H1 (cell line): ENCODE measurements at regions not wholly inside any gene's neighbourhood (a gene's known extent, or its start where the extent isn't known, plus 50 kb on each side); places are given as distances from the start of the nearest gene placed in this dataset.

ENCODE experiments used
- CTCF ChIA-PET: fragments of 300-600 bp; sonication (Branson Sonifier 250); formaldehyde crosslinking; loops from one replicate; lab custom pipeline; 2021; ENCODE audit not compliant: partially characterized antibody; lab: Charles Lee
- POLR2A ChIA-PET: fragments of 300-600 bp; sonication (Branson Sonifier 250); formaldehyde crosslinking; loops from one replicate; lab custom pipeline; 2021; ENCODE audit warnings: inconsistent platforms; ENCODE audit not compliant: partially characterized antibody; lab: Charles Lee
- DNase-seq, 2 experiments: peaks; one replicate each; pipeline versions ENCODE4 v3.0.0 to v3.0.0-alpha.2; 2010 to 2022; ENCODE audit warnings: low spot score in 2 of 2, low read depth in 1 of 2, mixed read lengths in 1 of 2
- FAIRE-seq: peaks from 2 replicates; lab custom pipeline; 2011; peaks lifted over from hg19 to GRCh38; lab: Jason Lieb, UNC
- H2AFZ ChIP-seq: 2 replicates; pipeline ENCODE4 v1.8.1; 2012; ENCODE audit warnings: low read length, inconsistent platforms
- H2AK5ac ChIP-seq: 2 replicates; pipeline ENCODE4 v1.6.1; 2013; ENCODE audit warnings: low read depth, low read length
- H2BK120ac ChIP-seq: replicated peaks from 2 replicates; pipeline ENCODE3; 2013; ENCODE audit warnings: low read depth, low read length, inconsistent platforms
- H2BK12ac ChIP-seq: 2 replicates; pipeline ENCODE4 v1.6.1; 2013; ENCODE audit warnings: low read depth, low read length
- H2BK15ac ChIP-seq: 2 replicates; pipeline ENCODE4 v1.6.1; 2013; ENCODE audit warnings: low read length
- H2BK20ac ChIP-seq: 2 replicates; pipeline ENCODE4 v1.6.1; 2013; ENCODE audit warnings: low read length
- H2BK5ac ChIP-seq: 2 replicates; pipeline ENCODE4 v1.6.1; 2013; ENCODE audit warnings: low read depth, low read length
- H3K14ac ChIP-seq: 2 replicates; pipeline ENCODE4 v1.6.1; 2013; ENCODE audit warnings: inconsistent platforms; ENCODE audit not compliant: insufficient read length
- H3K18ac ChIP-seq: 2 replicates; pipeline ENCODE4 v1.6.1; 2013; ENCODE audit warnings: low read length; ENCODE audit errors: extremely low read depth
- H3K23ac ChIP-seq: 2 replicates; pipeline ENCODE4 v1.6.1; 2013; ENCODE audit warnings: inconsistent platforms; ENCODE audit not compliant: insufficient read length
- H3K23me2 ChIP-seq: 2 replicates; pipeline ENCODE4 v1.6.1; 2013; ENCODE audit warnings: low read depth, low read length
- H3K27ac ChIP-seq: 2 replicates; pipeline ENCODE4 v1.6.1; 2011; ENCODE audit warnings: low read depth, low read length, inconsistent platforms
- H3K27me3 ChIP-seq, 4 experiments: replicated peaks in 1 of 4; 1 replicate in 1 of 4; 2 replicates in 3 of 4; pipeline versions ENCODE4 v1.6.1 to v1.8.1; 2011 to 2013; ENCODE audit warnings: low read length in 3 of 4, mild to moderate bottlenecking in 3 of 4, inconsistent platforms in 2 of 4, mixed read lengths in 2 of 4, moderate library complexity in 1 of 4; ENCODE audit not compliant: control insufficient read depth in 3 of 4, insufficient read depth in 3 of 4; ENCODE audit errors: extremely low read depth in 1 of 4
- H3K36me3 ChIP-seq, 4 experiments: 2 replicates each; pipeline versions ENCODE4 v1.6.1 to v1.8.1; 2011 to 2013; ENCODE audit warnings: mild to moderate bottlenecking in 4 of 4, low read length in 3 of 4, moderate library complexity in 2 of 4, control low read depth in 1 of 4, inconsistent platforms in 1 of 4; ENCODE audit not compliant: insufficient read depth in 4 of 4, control insufficient read depth in 2 of 4
- H3K4ac ChIP-seq: replicated peaks from 2 replicates; pipeline ENCODE3; 2013; ENCODE audit warnings: low read length, low read depth, mixed read lengths, inconsistent platforms; ENCODE audit not compliant: insufficient read length
- H3K4me1 ChIP-seq, 4 experiments: replicated peaks in 1 of 4; 1 replicate in 1 of 4; 2 replicates in 3 of 4; pipeline versions ENCODE4 v1.6.1 to v1.8.1; 2011 to 2013; ENCODE audit warnings: low read length in 3 of 4, inconsistent platforms in 2 of 4, mixed read lengths in 1 of 4; ENCODE audit not compliant: insufficient read depth in 4 of 4, control insufficient read depth in 3 of 4
- H3K4me2 ChIP-seq, 2 experiments: 2 replicates each; pipeline versions ENCODE4 v1.6.1 to v1.8.1; 2011 to 2013; ENCODE audit warnings: low read depth in 2 of 2, low read length in 2 of 2, control low read depth in 1 of 2, inconsistent platforms in 1 of 2, mild to moderate bottlenecking in 1 of 2; ENCODE audit not compliant: insufficient read depth in 1 of 2
- H3K4me3 ChIP-seq, 4 experiments: fragments of 200-600, 300-600 bp in 1 of 4; sonication (generic), shearing (Covaris generic), sonication (Bioruptor Twin) in 1 of 4; 2 replicates each; pipeline versions ENCODE4 v1.5.1 to v1.8.1; 2011 to 2016; ENCODE audit warnings: low read length in 4 of 4, low read depth in 3 of 4, control low read depth in 2 of 4, inconsistent platforms in 2 of 4, mild to moderate bottlenecking in 2 of 4, mixed read lengths in 1 of 4, moderate library complexity in 1 of 4; ENCODE audit not compliant: insufficient read depth in 2 of 4; ENCODE audit errors: extremely low read depth in 1 of 4
- H3K56ac ChIP-seq: replicated peaks from 2 replicates; pipeline ENCODE3; 2013; ENCODE audit warnings: low read depth, mild to moderate bottlenecking, mixed read lengths, low read length, inconsistent platforms; ENCODE audit not compliant: insufficient read length
- H3K79me1 ChIP-seq: 2 replicates; pipeline ENCODE4 v1.6.1; 2013; ENCODE audit warnings: low read depth, low read length, control low read depth
- H3K79me2 ChIP-seq, 2 experiments: 2 replicates each; pipeline versions ENCODE4 v1.6.1 to v1.8.1; 2012 to 2013; ENCODE audit warnings: low read length in 2 of 2, mild to moderate bottlenecking in 2 of 2, inconsistent platforms in 1 of 2; ENCODE audit not compliant: insufficient read depth in 2 of 2, control insufficient read depth in 1 of 2
- H3K9ac ChIP-seq, 4 experiments: replicated peaks in 1 of 4; 1 replicate in 1 of 4; 2 replicates in 3 of 4; pipeline versions ENCODE4 v1.6.1 to v1.8.1; 2011 to 2013; ENCODE audit warnings: low read depth in 3 of 4, low read length in 3 of 4, control low read depth in 2 of 4, mild to moderate bottlenecking in 2 of 4, moderate library complexity in 2 of 4, inconsistent platforms in 1 of 4; ENCODE audit errors: extremely low read depth in 1 of 4
- H3K9me3 ChIP-seq, 2 experiments: 2 replicates each; pipeline versions ENCODE4 v1.6.1 to v1.8.1; 2012 to 2013; ENCODE audit warnings: mild to moderate bottlenecking in 2 of 2, moderate library complexity in 2 of 2, control low read depth in 1 of 2, inconsistent platforms in 1 of 2, low read depth in 1 of 2, low read length in 1 of 2, mixed read lengths in 1 of 2; ENCODE audit not compliant: insufficient read depth in 2 of 2
- H4K20me1 ChIP-seq, 2 experiments: replicated peaks in 1 of 2; 2 replicates each; pipeline versions ENCODE3 to v1.8.1; 2011 to 2013; ENCODE audit warnings: inconsistent platforms in 2 of 2, low read length in 2 of 2, mild to moderate bottlenecking in 1 of 2; ENCODE audit not compliant: insufficient read depth in 2 of 2, control insufficient read depth in 1 of 2
- H4K5ac ChIP-seq: 2 replicates; pipeline ENCODE4 v1.6.1; 2013; ENCODE audit warnings: low read length, low read depth, mixed read lengths, inconsistent platforms; ENCODE audit not compliant: insufficient read length
- H4K8ac ChIP-seq: 2 replicates; pipeline ENCODE4 v1.8.0; 2013; ENCODE audit warnings: mild to moderate bottlenecking, moderate library complexity, low read length, inconsistent platforms; ENCODE audit not compliant: insufficient read depth; ENCODE audit errors: extremely low read depth
- H4K91ac ChIP-seq: replicated peaks from 2 replicates; pipeline ENCODE3; 2013; ENCODE audit warnings: low read length, mixed read lengths, inconsistent platforms; ENCODE audit not compliant: insufficient read length
- BCL11A ChIP-seq, 2 experiments: IDR thresholded peaks; one replicate each; pipeline ENCODE4 v1.6.1; 2011; ENCODE audit warnings: low read depth in 2 of 2, low read length in 2 of 2, mild to moderate bottlenecking in 2 of 2
- CEBPB ChIP-seq: IDR thresholded peaks from 2 replicates; pipeline ENCODE4 v1.6.1; 2012; ENCODE audit warnings: low read depth, low read length
- EGR1 ChIP-seq: IDR thresholded peaks from 2 replicates; pipeline ENCODE4 v1.6.1; 2011; ENCODE audit warnings: low read depth, low read length, borderline replicate concordance
- FOSL1 ChIP-seq: IDR thresholded peaks from 2 replicates; pipeline ENCODE4 v1.6.1; 2011; ENCODE audit warnings: mild to moderate bottlenecking, low read depth, low read length, moderate library complexity; ENCODE audit not compliant: insufficient read depth
- HDAC6 ChIP-seq: IDR thresholded peaks from one replicate; pipeline ENCODE4 v1.7.1; 2012; ENCODE audit warnings: low read depth, mild to moderate bottlenecking, inconsistent platforms, low read length, moderate library complexity
- JUND ChIP-seq: IDR thresholded peaks from 2 replicates; pipeline ENCODE4 v1.6.1; 2011; ENCODE audit warnings: mild to moderate bottlenecking, improper control_type of control experiment, low read length
- KDM5A ChIP-seq: fragments of 200-600 bp; IDR thresholded peaks from 2 replicates; pipeline ENCODE4 v1.7.1; 2012; ENCODE audit warnings: mild to moderate bottlenecking, low read length, inconsistent platforms, mixed read lengths
- POLR2AphosphoS5 ChIP-seq: IDR thresholded peaks from 2 replicates; pipeline ENCODE4 v1.6.1; 2011; ENCODE audit warnings: low read depth, low read length
- SUZ12 ChIP-seq: fragments of 200-600 bp; sonication (generic); IDR thresholded peaks from 2 replicates; pipeline ENCODE4 v1.6.1; 2012; ENCODE audit warnings: mild to moderate bottlenecking, inconsistent platforms, low read length, moderate library complexity, mixed read lengths
- YY1 ChIP-seq: IDR thresholded peaks from 2 replicates; pipeline ENCODE4 v1.6.1; 2011; ENCODE audit warnings: low read depth, mild to moderate bottlenecking, low read length
- WGBS, 2 experiments: shearing (Covaris generic) in 1 of 2; methylation state at CpG; one replicate each; pipeline versions ENCODE4 v1.1.6 to v1.1.7; 2013 to 2015; ENCODE audit warnings: low lambda C conversion rate in 2 of 2, mixed read lengths in 2 of 2, inconsistent platforms in 1 of 2, low coverage in 1 of 2, missing lambda C conversion rate in 1 of 2; ENCODE audit not compliant: insufficient replicate concordance in 2 of 2, insufficient coverage in 1 of 2, insufficient read length in 1 of 2; ENCODE audit errors: extremely low coverage in 1 of 2, missing lambda C conversion rate in 1 of 2; 5-methylcytosine and 5-hydroxymethylcytosine counted together

DNA sequence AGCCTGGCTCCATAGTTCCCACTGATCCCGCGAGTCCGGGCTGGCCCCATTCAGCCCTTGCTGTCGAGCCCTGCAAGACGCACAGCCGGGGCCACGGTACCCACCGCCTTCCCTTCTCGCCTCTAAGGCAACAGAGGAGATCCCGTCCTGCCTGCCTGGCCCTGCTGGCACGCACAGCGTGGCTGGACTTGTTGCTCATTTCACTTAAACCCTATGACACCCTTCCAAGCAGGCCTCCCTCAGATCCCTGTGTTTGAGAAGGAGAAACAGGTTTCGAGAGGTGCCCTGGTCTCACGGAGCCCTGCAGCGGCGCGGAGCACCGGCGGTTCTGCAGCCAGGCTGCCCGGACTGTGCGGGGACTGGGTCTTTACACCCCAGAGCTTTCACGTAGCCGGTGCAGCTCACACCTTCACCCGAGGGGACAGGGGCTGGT, 1048.4 kb downstream of the BRD1 start:
- Histone ChIP-seq H3K27ac (no peak overlapping the region), H4K8ac (no peak overlapping the region), H2AK5ac (no peak overlapping the region), H3K9ac (no peak overlapping the region), H3K18ac (no peak overlapping the region), H3K79me2 (no peaks in the 10 kb centered on the region), H2BK20ac (no peak overlapping the region), H2BK5ac (no peak overlapping the region), H3K56ac (no peak overlapping the region), H3K9me3 (peaks cover 11 to 12% of the 10 kb centered on the region in 2 experiments), H4K20me1 (peaks cover 0 to 2% of the 10 kb centered on the region in 2 experiments), H3K23me2 (no peaks in the 10 kb centered on the region), H3K36me3 (no peaks in the 10 kb centered on the region), H2AFZ (no peak overlapping the region), H3K14ac (no peak overlapping the region), H3K27me3 (no peaks in the 10 kb centered on the region), H4K91ac (no peak overlapping the region), H3K4me3 (no peak overlapping the region), H2BK15ac (no peak overlapping the region), H3K4me1 (peaks cover 0 to 3% (median 3%) of the 10 kb centered on the region in 4 experiments; a peak in 3 of 7 replicates), H2BK120ac (no peak overlapping the region), H2BK12ac (no peak overlapping the region), H3K4ac (no peak overlapping the region), H3K23ac (no peak overlapping the region), H4K5ac (no peak overlapping the region), H3K4me2 (no peak overlapping the region), H3K79me1 (no peaks in the 10 kb centered on the region)
- peak in 1 of 2 experiments; percentile 43 for DNase-seq
- FAIRE-seq: no peak
- CTCF ChIA-PET: interaction anchor here (1.1 kb wide), 1 partner anchor 116 kb away, joined by 3 read pairs; no protein-coding TSS in a partner anchor
- POLR2A ChIA-PET: no interaction called here
- TF ChIP-seq HDAC6 (no peak), CEBPB (no peak), FOSL1 (no peak), SUZ12 (no peak), KDM5A (no peak), YY1 (no peak), JUND (no peak), EGR1 (no peak), BCL11A (IDR thresholded peaks at IDR 0.05; ENCODE audit: low read depth in 2 of 2, low read length in 2 of 2) (no peak), POLR2AphosphoS5 (no peak)
- WGBS, 2 experiments: 93% methylated on average over 22 of the region's 24 CpGs; no CpG with 5 or more reads in 1 of the 2 experiments
